ENCODE measurements at regions not wholly inside any gene's neighbourhood (a gene's known extent, or its start where the extent isn't known, plus 50 kb on each side); places are given as distances from the start of the nearest gene placed in this dataset.

- H3K4me1 ChIP-seq (ENCODE audit: control insufficient read depth in 2 of 3, insufficient read depth in 2 of 3, low read depth in 1 of 3, low read length in 3 of 3) = no peaks in the 10 kb centered on the region
- no peak overlapping the region for H3K9ac ChIP-seq (ENCODE audit: low read length in 3 of 3)
- H3K36me3 ChIP-seq (ENCODE audit: control insufficient read depth in 2 of 3, insufficient read depth in 3 of 3, low read length in 3 of 3) = no peaks in the 10 kb centered on the region
- intact Hi-C loops (cut with DNase I) = no loop called here
- H3K4me3 ChIP-seq (ENCODE audit: low read length in 3 of 3) = no peak overlapping the region
- H3K9me3 ChIP-seq (ENCODE audit: control insufficient read depth in 2 of 3, insufficient read depth in 1 of 3, low read length in 3 of 3) = no peaks in the 10 kb centered on the region
- peaks cover 9% of the 10 kb centered on the region for H3K27me3 ChIP-seq (ENCODE audit: control insufficient read depth, insufficient read depth, low read length)
- DNase-seq (no peak), FAIRE-seq (no peak)
- H3K27ac ChIP-seq (ENCODE audit: low read depth in 2 of 2, low read length in 2 of 2) = no peak overlapping the region
- no peak for TF ChIP-seq CTCF (IDR thresholded peaks at IDR 0.05; ENCODE audit: borderline replicate concordance, extremely low read depth, insufficient read depth)
Measured at GRCh38 chr22:27086080-27087044, 429.0 kb downstream of the MIAT start.

GRCh38 chr22:27087051-27087450, 429.7 kb downstream of the MIAT start:
- Histone ChIP-seq H3K4me1 (ENCODE audit: control insufficient read depth in 2 of 3, insufficient read depth in 2 of 3, low read depth in 1 of 3, low read length in 3 of 3) (no peaks in the 10 kb centered on the region), H3K9me3 (ENCODE audit: control insufficient read depth in 2 of 3, insufficient read depth in 1 of 3, low read length in 3 of 3) (no peaks in the 10 kb centered on the region), H3K4me3 (ENCODE audit: low read length in 3 of 3) (no peak overlapping the region), H3K27me3 (ENCODE audit: control insufficient read depth, insufficient read depth, low read length) (peaks cover 9% of the 10 kb centered on the region), H3K9ac (ENCODE audit: low read length in 3 of 3) (no peak overlapping the region), H3K36me3 (ENCODE audit: control insufficient read depth in 2 of 3, insufficient read depth in 3 of 3, low read length in 3 of 3) (no peaks in the 10 kb centered on the region), H3K27ac (ENCODE audit: low read depth in 2 of 2, low read length in 2 of 2) (no peak overlapping the region)
- DNase-seq (no peak), FAIRE-seq (no peak)
- no peak for TF ChIP-seq CTCF (IDR thresholded peaks at IDR 0.05; ENCODE audit: borderline replicate concordance, extremely low read depth, insufficient read depth)
- intact Hi-C loops (cut with DNase I) = no loop called here

GRCh38 chr22:27088026-27088425, 430.6 kb downstream of the MIAT start:
- Histone ChIP-seq H3K27ac (ENCODE audit: low read depth in 2 of 2, low read length in 2 of 2) (no peak overlapping the region), H3K36me3 (ENCODE audit: control insufficient read depth in 2 of 3, insufficient read depth in 3 of 3, low read length in 3 of 3) (no peaks in the 10 kb centered on the region), H3K9ac (ENCODE audit: low read length in 3 of 3) (no peak overlapping the region), H3K4me3 (ENCODE audit: low read length in 3 of 3) (no peak overlapping the region), H3K9me3 (ENCODE audit: control insufficient read depth in 2 of 3, insufficient read depth in 1 of 3, low read length in 3 of 3) (peaks cover 0 to 3% (median 0%) of the 10 kb centered on the region in 3 donors), H3K27me3 (ENCODE audit: control insufficient read depth, insufficient read depth, low read length) (peaks cover 15% of the 10 kb centered on the region), H3K4me1 (ENCODE audit: control insufficient read depth in 2 of 3, insufficient read depth in 2 of 3, low read depth in 1 of 3, low read length in 3 of 3) (no peaks in the 10 kb centered on the region)
- intact Hi-C loops (cut with DNase I) = no loop called here
- TF ChIP-seq CTCF (IDR thresholded peaks at IDR 0.05; ENCODE audit: borderline replicate concordance, extremely low read depth, insufficient read depth) = no peak
- FAIRE-seq (no peak), DNase-seq (no peak)

Measured in kidney (tissue), 13 donors.